Stimulated activated naive CD4-positive, alpha-beta T cell (primary cell): ENCODE measurements at regions not wholly inside any gene's neighbourhood (a gene's known extent, or its start where the extent isn't known, plus 50 kb on each side); places are given as distances from the start of the nearest gene placed in this dataset.

Experiments used
- DNase-seq, 6 experiments: peaks; one replicate each; lab custom pipeline; 2025; lab: John Stamatoyannopoulos, UW

GRCh38 chr18:33817096-33817495 lies 239.1 kb downstream of the ASXL3 start:
- DNase-seq = no peak

DNA sequence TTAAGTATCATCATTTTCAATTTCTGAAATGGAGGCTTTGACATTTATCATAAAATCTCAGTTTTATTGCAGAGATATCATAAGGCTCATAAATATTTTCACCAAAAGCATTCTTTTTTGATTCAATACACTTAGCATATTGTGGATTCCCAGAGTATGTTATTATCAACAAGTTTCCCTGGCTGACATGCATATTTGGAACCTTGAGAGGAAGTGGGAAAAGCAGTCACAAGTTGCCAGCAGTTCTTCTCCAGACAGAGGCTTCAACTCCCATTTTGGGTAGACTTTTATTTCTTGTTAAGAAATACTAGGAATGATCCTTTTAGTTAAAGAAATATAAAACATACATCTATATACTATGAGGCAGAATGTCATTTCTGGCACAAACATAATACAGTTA lies 236.5 kb downstream of the ASXL3 start:
- DNase-seq = no peak

GRCh38 chr18:33812186-33812585 lies 234.2 kb downstream of the ASXL3 start:
- DNase-seq = no peak

GRCh38 chr18:33805592-33805991 lies 227.6 kb downstream of the ASXL3 start:
- no peak for DNase-seq

GRCh38 chr18:33804258-33804657 lies 226.2 kb downstream of the ASXL3 start:
- no peak for DNase-seq

DNA sequence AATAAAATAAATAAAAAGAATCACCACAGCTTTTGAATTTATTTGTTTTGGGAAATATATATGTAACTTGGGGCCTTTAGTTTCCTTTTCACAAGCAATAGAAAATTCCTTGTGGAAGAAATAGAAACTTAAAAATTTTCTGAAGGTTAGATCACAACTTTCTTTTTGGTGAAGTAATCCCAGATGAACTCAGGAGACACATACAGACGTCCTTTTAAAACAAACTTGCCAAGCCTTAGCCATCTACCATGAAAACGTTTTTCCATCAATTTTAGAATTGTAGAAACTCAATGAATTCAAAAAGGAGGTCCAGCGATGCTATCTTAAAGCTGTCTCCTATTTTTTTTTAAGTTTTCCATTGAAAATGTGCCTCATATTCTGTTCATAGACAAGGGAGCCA lies 225.6 kb downstream of the ASXL3 start:
- no peak for DNase-seq

GRCh38 chr18:33802955-33803354 lies 224.9 kb downstream of the ASXL3 start:
- DNase-seq = no peak
